ENCODE measurements at regions not wholly inside any gene's neighbourhood (a gene's known extent, or its start where the extent isn't known, plus 50 kb on each side); places are given as distances from the start of the nearest gene placed in this dataset.
"Not testable (repeated sequence)": the region's sequence is repeated elsewhere in the genome, so short reads cannot be mapped to it uniquely, and the experiment has no call there.

GRCh38 chr21:28311411-28312190 is 681.1 kb downstream of the LTN1 start:
- DNase-seq (ENCODE audit: low read depth in 2 of 2, low spot score in 1 of 2) = no peak

- no peak for DNase-seq (ENCODE audit: low read depth in 2 of 2, low spot score in 1 of 2)
Measured at GRCh38 chr21:28310711-28311110, 682.0 kb downstream of the LTN1 start.

- no peak for DNase-seq (ENCODE audit: low read depth in 2 of 2, low spot score in 1 of 2)
Measured at GRCh38 chr21:28310171-28310685, 682.4 kb downstream of the LTN1 start.

- DNase-seq (ENCODE audit: low read depth in 2 of 2, low spot score in 1 of 2) = no peak
Measured at GRCh38 chr21:28309596-28309995, 683.1 kb downstream of the LTN1 start.

GRCh38 chr21:28308516-28308915 is 684.2 kb downstream of the LTN1 start:
- no peak for DNase-seq (ENCODE audit: low read depth in 2 of 2, low spot score in 1 of 2)

GRCh38 chr21:28299946-28300345 is 692.7 kb downstream of the LTN1 start:
- no peak for DNase-seq (ENCODE audit: low read depth in 2 of 2, low spot score in 1 of 2)

- DNase-seq (ENCODE audit: low read depth in 2 of 2, low spot score in 1 of 2) = no peak
Measured at GRCh38 chr21:28298251-28298672, 694.4 kb downstream of the LTN1 start.

- no peak for DNase-seq (ENCODE audit: low read depth in 2 of 2, low spot score in 1 of 2)
Measured at GRCh38 chr21:28294051-28294450, 698.6 kb downstream of the LTN1 start.

- no peak for DNase-seq (ENCODE audit: low read depth in 2 of 2, low spot score in 1 of 2)
Measured at GRCh38 chr21:28283641-28284490, 708.8 kb downstream of the LTN1 start.

GRCh38 chr21:28282833-28283232 is 709.8 kb downstream of the LTN1 start:
- no peak for DNase-seq (ENCODE audit: low read depth in 2 of 2, low spot score in 1 of 2)

GRCh38 chr21:28281357-28281756 is 711.3 kb downstream of the LTN1 start:
- DNase-seq (ENCODE audit: low read depth in 2 of 2, low spot score in 1 of 2) = not testable (repeated sequence)

GRCh38 chr21:28280611-28281010 is 712.1 kb downstream of the LTN1 start:
- DNase-seq (ENCODE audit: low read depth in 2 of 2, low spot score in 1 of 2) = no peak

- no peak for DNase-seq (ENCODE audit: low read depth in 2 of 2, low spot score in 1 of 2)
Measured at GRCh38 chr21:28277324-28277723, 715.4 kb downstream of the LTN1 start.

GRCh38 chr21:28272272-28272992 is 720.2 kb downstream of the LTN1 start:
- no peak for DNase-seq (ENCODE audit: low read depth in 2 of 2, low spot score in 1 of 2)

GRCh38 chr21:28269173-28269572 is 723.5 kb downstream of the LTN1 start:
- no peak for DNase-seq (ENCODE audit: low read depth in 2 of 2, low spot score in 1 of 2)

- DNase-seq (ENCODE audit: low read depth in 2 of 2, low spot score in 1 of 2) = no peak
Measured at GRCh38 chr21:28268685-28269084, 724.0 kb downstream of the LTN1 start.

- DNase-seq (ENCODE audit: low read depth in 2 of 2, low spot score in 1 of 2) = no peak
Measured at GRCh38 chr21:28267449-28267848, 725.2 kb downstream of the LTN1 start.

- DNase-seq (ENCODE audit: low read depth in 2 of 2, low spot score in 1 of 2) = no peak
Measured at GRCh38 chr21:28266061-28266460, 726.6 kb downstream of the LTN1 start.

GRCh38 chr21:28263974-28264373 is 728.7 kb downstream of the LTN1 start:
- DNase-seq (ENCODE audit: low read depth in 2 of 2, low spot score in 1 of 2) = no peak

GRCh38 chr21:28261298-28261697 is 731.4 kb downstream of the LTN1 start:
- no peak for DNase-seq (ENCODE audit: low read depth in 2 of 2, low spot score in 1 of 2)

GRCh38 chr21:28257276-28257675 is 735.4 kb downstream of the LTN1 start:
- DNase-seq (ENCODE audit: low read depth in 2 of 2, low spot score in 1 of 2) = no peak
